ENCODE measurements at regions not wholly inside any gene's neighbourhood (a gene's known extent, or its start where the extent isn't known, plus 50 kb on each side); places are given as distances from the start of the nearest gene placed in this dataset.

DNA sequence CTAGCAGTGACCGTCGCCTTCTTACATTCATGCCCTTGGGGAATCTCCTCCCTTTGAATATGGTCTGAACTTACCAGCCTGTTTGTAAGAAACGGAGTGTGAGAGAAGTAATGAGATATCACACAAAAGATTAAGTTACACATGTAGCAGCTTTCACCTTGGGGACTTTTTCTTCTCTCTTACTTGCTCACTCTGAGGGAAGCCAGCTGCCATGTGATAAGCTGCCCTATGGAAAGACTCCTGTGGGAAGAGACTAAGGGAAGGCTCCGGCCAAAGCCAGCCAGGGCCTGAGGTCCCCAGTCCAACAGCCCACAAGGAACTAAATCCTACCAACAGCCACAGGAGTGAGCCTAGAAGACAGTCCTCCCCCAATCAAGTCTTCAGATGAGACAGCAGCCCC, 190.4 kb upstream of the TSC22D2 start:
- Mint-ChIP-seq H3K27me3 (ENCODE audit: insufficient read depth, unreplicated experiment) (no peaks in the 10 kb centered on the region), H3K4me1 (ENCODE audit: low read depth, unreplicated experiment) (peaks cover 7% of the 10 kb centered on the region), H3K4me3 (ENCODE audit: unreplicated experiment) (no peak overlapping the region), H3K9me3 (ENCODE audit: unreplicated experiment) (no peaks in the 10 kb centered on the region), H3K36me3 (ENCODE audit: insufficient read depth, unreplicated experiment) (no peaks in the 10 kb centered on the region), H3K27ac (ENCODE audit: unreplicated experiment) (no peak overlapping the region)
- intact Hi-C loops (cut with micrococcal nuclease; ENCODE audit: unreplicated experiment): no loop called here
- Histone ChIP-seq H3K36me3 (ENCODE audit: control insufficient read depth, insufficient read depth, low read length) (no peaks in the 10 kb centered on the region), H3K4me3 (ENCODE audit: low read depth, low read length) (no peak overlapping the region), H3K9me3 (no peaks in the 10 kb centered on the region), H3K4me1 (no peaks in the 10 kb centered on the region), H3K27me3 (replicated peaks; ENCODE audit: control insufficient read depth, insufficient read depth, low read length) (no peaks in the 10 kb centered on the region)
- POLR2A ChIA-PET: no interaction called here
- no TSS peak for BruUV-seq (replicated peaks)
- TF ChIP-seq, protein P1, sequence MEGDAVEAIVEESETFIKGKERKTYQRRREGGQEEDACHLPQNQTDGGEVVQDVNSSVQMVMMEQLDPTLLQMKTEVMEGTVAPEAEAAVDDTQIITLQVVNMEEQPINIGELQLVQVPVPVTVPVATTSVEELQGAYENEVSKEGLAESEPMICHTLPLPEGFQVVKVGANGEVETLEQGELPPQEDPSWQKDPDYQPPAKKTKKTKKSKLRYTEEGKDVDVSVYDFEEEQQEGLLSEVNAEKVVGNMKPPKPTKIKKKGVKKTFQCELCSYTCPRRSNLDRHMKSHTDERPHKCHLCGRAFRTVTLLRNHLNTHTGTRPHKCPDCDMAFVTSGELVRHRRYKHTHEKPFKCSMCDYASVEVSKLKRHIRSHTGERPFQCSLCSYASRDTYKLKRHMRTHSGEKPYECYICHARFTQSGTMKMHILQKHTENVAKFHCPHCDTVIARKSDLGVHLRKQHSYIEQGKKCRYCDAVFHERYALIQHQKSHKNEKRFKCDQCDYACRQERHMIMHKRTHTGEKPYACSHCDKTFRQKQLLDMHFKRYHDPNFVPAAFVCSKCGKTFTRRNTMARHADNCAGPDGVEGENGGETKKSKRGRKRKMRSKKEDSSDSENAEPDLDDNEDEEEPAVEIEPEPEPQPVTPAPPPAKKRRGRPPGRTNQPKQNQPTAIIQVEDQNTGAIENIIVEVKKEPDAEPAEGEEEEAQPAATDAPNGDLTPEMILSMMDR (IDR thresholded peaks at IDR 0.05; ENCODE audit: insufficient read depth in 1 of 2, low read depth in 1 of 2, low read length in 1 of 2, severe bottlenecking in 1 of 2, unreplicated experiment in 1 of 2): no peak
- DNase-seq: no peak
- CTCF ChIA-PET: no interaction called here

DNA sequence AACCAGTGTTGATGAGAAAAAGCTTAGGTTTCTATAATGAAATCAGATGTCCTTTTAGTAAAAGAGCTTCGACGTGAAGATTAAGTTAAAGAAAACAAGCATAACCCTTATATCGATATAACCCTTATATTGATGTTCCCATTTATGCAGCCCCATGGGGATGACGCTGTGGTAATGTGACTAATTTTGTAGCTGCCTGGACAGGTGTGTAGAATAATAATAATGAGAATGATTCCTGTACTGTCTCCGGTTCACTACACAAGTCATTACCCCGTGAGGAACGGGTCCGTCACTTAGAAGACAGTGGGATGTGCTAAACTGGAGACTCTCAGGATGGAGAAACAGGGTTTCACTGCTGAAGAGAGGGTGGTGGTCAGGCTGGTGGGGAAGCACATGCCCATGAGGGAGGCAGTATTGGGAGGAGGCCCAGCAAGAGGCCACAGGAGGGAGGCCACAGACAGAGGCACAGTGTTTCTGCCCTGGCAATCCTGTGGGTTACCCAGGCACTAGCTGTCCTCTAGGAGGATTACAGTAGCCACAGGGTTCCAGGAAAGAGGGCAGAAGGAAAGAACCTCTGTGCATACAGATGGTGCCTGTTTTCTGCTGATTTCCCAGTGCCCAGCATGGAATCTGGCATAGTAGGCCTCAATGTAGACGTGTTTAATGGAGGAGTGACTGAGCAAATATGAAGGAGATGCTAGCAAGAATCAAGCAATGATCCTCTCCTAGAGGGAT, 191.1 kb upstream of the TSC22D2 start:
- TF ChIP-seq, protein P1 (IDR thresholded peaks at IDR 0.05; ENCODE audit: insufficient read depth in 1 of 2, low read depth in 1 of 2, low read length in 1 of 2, severe bottlenecking in 1 of 2, unreplicated experiment in 1 of 2): no peak
- Histone ChIP-seq H3K9me3 (no peaks in the 10 kb centered on the region), H3K27me3 (replicated peaks; ENCODE audit: control insufficient read depth, insufficient read depth, low read length) (no peaks in the 10 kb centered on the region), H3K4me3 (ENCODE audit: low read depth, low read length) (no peak overlapping the region), H3K4me1 (no peaks in the 10 kb centered on the region), H3K36me3 (ENCODE audit: control insufficient read depth, insufficient read depth, low read length) (no peaks in the 10 kb centered on the region)
- CTCF ChIA-PET: no interaction called here
- BruUV-seq (replicated peaks): no TSS peak
- no peak for DNase-seq
- Mint-ChIP-seq H3K4me3 (ENCODE audit: unreplicated experiment) (no peak overlapping the region), H3K4me1 (ENCODE audit: low read depth, unreplicated experiment) (peaks cover 7% of the 10 kb centered on the region), H3K9me3 (ENCODE audit: unreplicated experiment) (no peaks in the 10 kb centered on the region), H3K27me3 (ENCODE audit: insufficient read depth, unreplicated experiment) (no peaks in the 10 kb centered on the region), H3K36me3 (ENCODE audit: insufficient read depth, unreplicated experiment) (no peaks in the 10 kb centered on the region), H3K27ac (ENCODE audit: unreplicated experiment) (no peak overlapping the region)
- POLR2A ChIA-PET: no interaction called here
- intact Hi-C loops (cut with micrococcal nuclease; ENCODE audit: unreplicated experiment): no loop called here

DNA sequence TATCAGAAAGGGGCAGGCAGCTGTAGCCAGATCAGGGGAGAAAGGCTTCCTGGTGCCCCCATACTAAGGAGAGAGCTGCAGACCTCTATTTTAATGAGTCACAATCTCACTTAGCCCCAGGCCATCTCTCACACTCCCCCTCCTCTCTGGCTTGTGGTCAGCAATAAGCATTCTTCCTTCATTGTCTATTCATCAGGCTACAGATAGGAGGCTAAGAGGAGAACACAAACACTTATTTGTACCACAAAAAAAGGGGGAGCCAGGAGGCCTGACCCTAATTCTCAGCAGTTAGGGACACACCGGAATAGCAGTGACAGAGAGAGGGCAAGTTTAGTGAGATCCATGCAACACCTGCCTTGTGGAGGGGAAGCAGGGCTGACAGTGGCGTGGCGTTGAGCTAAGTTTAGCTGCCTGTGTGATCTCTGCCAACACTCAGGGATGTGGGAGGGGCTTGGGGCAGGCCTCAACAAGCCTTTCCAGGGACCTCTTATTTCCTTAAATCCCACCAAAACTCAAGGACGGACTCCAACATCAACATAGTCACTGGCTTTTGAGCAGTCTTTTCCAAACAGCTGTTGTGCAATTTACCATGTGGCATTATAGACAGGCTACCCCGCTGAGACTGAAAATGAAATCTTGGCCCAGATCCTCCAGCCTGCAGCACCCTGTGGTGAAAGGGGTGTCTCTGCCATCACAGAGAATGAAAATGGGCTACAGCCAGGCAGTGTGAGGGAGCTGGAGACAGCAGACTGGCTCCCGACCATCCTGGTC, 191.9 kb upstream of the TSC22D2 start:
- no TSS peak for BruUV-seq (replicated peaks)
- Histone ChIP-seq H3K4me3 (ENCODE audit: low read depth, low read length) (no peak overlapping the region), H3K4me1 (no peaks in the 10 kb centered on the region), H3K27me3 (replicated peaks; ENCODE audit: control insufficient read depth, insufficient read depth, low read length) (no peaks in the 10 kb centered on the region), H3K36me3 (ENCODE audit: control insufficient read depth, insufficient read depth, low read length) (no peaks in the 10 kb centered on the region), H3K9me3 (no peaks in the 10 kb centered on the region)
- H3K4me1 Mint-ChIP-seq (ENCODE audit: low read depth, unreplicated experiment): peaks cover 4% of the 10 kb centered on the region
- H3K27ac Mint-ChIP-seq (ENCODE audit: unreplicated experiment): no peak overlapping the region
- POLR2A ChIA-PET: no interaction called here
- no peak for DNase-seq
- TF ChIP-seq, protein P1 (IDR thresholded peaks at IDR 0.05; ENCODE audit: insufficient read depth in 1 of 2, low read depth in 1 of 2, low read length in 1 of 2, severe bottlenecking in 1 of 2, unreplicated experiment in 1 of 2): no peak
- H3K36me3 Mint-ChIP-seq (ENCODE audit: insufficient read depth, unreplicated experiment): no peaks in the 10 kb centered on the region
- no peaks in the 10 kb centered on the region for H3K27me3 Mint-ChIP-seq (ENCODE audit: insufficient read depth, unreplicated experiment)
- H3K4me3 Mint-ChIP-seq (ENCODE audit: unreplicated experiment): no peak overlapping the region
- H3K9me3 Mint-ChIP-seq (ENCODE audit: unreplicated experiment): no peaks in the 10 kb centered on the region
- intact Hi-C loops (cut with micrococcal nuclease; ENCODE audit: unreplicated experiment): no loop called here
- CTCF ChIA-PET: no interaction called here
